ENCODE measurements at regions not wholly inside any gene's neighbourhood (a gene's known extent, or its start where the extent isn't known, plus 50 kb on each side); places are given as distances from the start of the nearest gene placed in this dataset.

GRCh38 chr5:37899037-37899436, 59.2 kb upstream of the GDNF start:
- Histone ChIP-seq H3K9me3 (ENCODE audit: control insufficient read depth in 4 of 4, insufficient read depth in 3 of 4, low read length in 3 of 4) (peaks cover 0 to 1% (median 0%) of the 10 kb centered on the region in 4 donors), H3K27ac (ENCODE audit: low read depth in 1 of 2, low read length in 1 of 2) (no peak overlapping the region), H3K36me3 (ENCODE audit: control insufficient read depth in 4 of 4, insufficient read depth in 4 of 4, low read length in 4 of 4) (no peaks in the 10 kb centered on the region), H3K27me3 (ENCODE audit: control insufficient read depth in 3 of 3, insufficient read depth in 3 of 3, low read length in 2 of 3) (no peaks in the 10 kb centered on the region), H3K4me3 (no peak overlapping the region), H3K4me1 (ENCODE audit: control insufficient read depth in 5 of 5, insufficient read depth in 5 of 5, low read length in 5 of 5) (no peaks in the 10 kb centered on the region), H3K9ac (ENCODE audit: insufficient read depth in 1 of 2, low read length in 2 of 2) (no peak overlapping the region)
- TF ChIP-seq, protein P1, sequence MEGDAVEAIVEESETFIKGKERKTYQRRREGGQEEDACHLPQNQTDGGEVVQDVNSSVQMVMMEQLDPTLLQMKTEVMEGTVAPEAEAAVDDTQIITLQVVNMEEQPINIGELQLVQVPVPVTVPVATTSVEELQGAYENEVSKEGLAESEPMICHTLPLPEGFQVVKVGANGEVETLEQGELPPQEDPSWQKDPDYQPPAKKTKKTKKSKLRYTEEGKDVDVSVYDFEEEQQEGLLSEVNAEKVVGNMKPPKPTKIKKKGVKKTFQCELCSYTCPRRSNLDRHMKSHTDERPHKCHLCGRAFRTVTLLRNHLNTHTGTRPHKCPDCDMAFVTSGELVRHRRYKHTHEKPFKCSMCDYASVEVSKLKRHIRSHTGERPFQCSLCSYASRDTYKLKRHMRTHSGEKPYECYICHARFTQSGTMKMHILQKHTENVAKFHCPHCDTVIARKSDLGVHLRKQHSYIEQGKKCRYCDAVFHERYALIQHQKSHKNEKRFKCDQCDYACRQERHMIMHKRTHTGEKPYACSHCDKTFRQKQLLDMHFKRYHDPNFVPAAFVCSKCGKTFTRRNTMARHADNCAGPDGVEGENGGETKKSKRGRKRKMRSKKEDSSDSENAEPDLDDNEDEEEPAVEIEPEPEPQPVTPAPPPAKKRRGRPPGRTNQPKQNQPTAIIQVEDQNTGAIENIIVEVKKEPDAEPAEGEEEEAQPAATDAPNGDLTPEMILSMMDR (IDR thresholded peaks at IDR 0.05; ENCODE audit: control extremely low read depth, extremely low read depth): no peak
- DNase-seq: no peak
- no peak for ATAC-seq (ENCODE audit: insufficient read depth, low FRiP score)
- WGBS, 2 donors: 87 to 100% methylated on average over 1 of the region's 1 CpG

- H3K9ac ChIP-seq (ENCODE audit: insufficient read depth in 1 of 2, low read length in 2 of 2): no peak overlapping the region
- H3K4me3 ChIP-seq: no peak overlapping the region
- DNase-seq: no peak
- no peak overlapping the region for H3K27ac ChIP-seq (ENCODE audit: low read depth in 1 of 2, low read length in 1 of 2)
- WGBS, 2 donors: 60 to 73% methylated on average over 4 of the region's 4 CpGs
- no peak for ATAC-seq (ENCODE audit: insufficient read depth, low FRiP score)
- TF ChIP-seq, protein P1 (IDR thresholded peaks at IDR 0.05; ENCODE audit: control extremely low read depth, extremely low read depth): no peak
- no peaks in the 10 kb centered on the region for H3K27me3 ChIP-seq (ENCODE audit: control insufficient read depth in 3 of 3, insufficient read depth in 3 of 3, low read length in 2 of 3)
- no peaks in the 10 kb centered on the region for H3K36me3 ChIP-seq (ENCODE audit: control insufficient read depth in 4 of 4, insufficient read depth in 4 of 4, low read length in 4 of 4)
- no peaks in the 10 kb centered on the region for H3K4me1 ChIP-seq (ENCODE audit: control insufficient read depth in 5 of 5, insufficient read depth in 5 of 5, low read length in 5 of 5)
- H3K9me3 ChIP-seq (ENCODE audit: control insufficient read depth in 4 of 4, insufficient read depth in 3 of 4, low read length in 3 of 4): peaks cover 0 to 1% (median 0%) of the 10 kb centered on the region in 4 donors
Observed at GRCh38 chr5:37896159-37896558, 56.3 kb upstream of the GDNF start.

DNA sequence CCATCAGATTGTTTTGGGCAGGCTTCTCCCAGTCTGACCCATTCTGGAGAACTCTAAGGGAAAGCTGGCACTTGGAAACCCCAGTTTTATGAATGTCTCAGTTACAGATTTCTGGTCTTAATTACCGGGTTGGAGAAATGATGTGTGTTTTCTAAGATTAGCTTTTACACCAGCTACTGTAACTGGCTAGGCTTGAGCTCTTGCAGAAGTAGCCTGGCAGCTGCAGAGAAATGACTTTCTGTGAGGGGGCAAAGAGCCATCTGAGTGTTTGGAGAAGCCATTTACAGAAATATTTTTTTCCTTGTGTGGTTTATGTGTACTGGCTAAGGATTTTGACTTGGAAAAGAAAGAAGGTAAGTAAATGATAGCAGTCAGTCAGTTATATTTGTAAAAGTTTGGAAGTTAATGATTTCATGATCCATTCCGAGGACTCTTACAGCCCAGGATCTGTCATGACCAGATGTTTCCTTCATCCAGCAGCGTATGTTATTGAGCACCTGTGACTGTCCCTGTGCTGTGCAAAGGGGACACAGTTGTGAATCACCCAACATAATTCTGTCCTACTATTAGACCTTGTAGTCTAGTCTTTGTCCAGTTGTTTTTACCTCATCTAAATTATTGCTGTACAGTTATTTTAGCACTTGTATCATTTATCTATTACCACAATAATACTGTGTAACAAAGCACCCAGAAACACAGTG, 53.7 kb upstream of the GDNF start:
- ATAC-seq (ENCODE audit: insufficient read depth, low FRiP score) (no peak), DNase-seq (no peak)
- Histone ChIP-seq H3K36me3 (ENCODE audit: control insufficient read depth in 4 of 4, insufficient read depth in 4 of 4, low read length in 4 of 4) (no peaks in the 10 kb centered on the region), H3K4me3 (no peak overlapping the region), H3K27me3 (ENCODE audit: control insufficient read depth in 3 of 3, insufficient read depth in 3 of 3, low read length in 2 of 3) (no peaks in the 10 kb centered on the region), H3K27ac (ENCODE audit: low read depth in 1 of 2, low read length in 1 of 2) (no peak overlapping the region), H3K9ac (ENCODE audit: insufficient read depth in 1 of 2, low read length in 2 of 2) (no peak overlapping the region), H3K4me1 (ENCODE audit: control insufficient read depth in 5 of 5, insufficient read depth in 5 of 5, low read length in 5 of 5) (no peaks in the 10 kb centered on the region), H3K9me3 (ENCODE audit: control insufficient read depth in 4 of 4, insufficient read depth in 3 of 4, low read length in 3 of 4) (peaks cover 0 to 1% (median 0%) of the 10 kb centered on the region in 4 donors)
- TF ChIP-seq, protein P1 (IDR thresholded peaks at IDR 0.05; ENCODE audit: control extremely low read depth, extremely low read depth): no peak
- 60 to 67% methylated on average over 3 of the region's 3 CpGs for WGBS, 2 donors

GRCh38 chr5:37892586-37892985, 52.7 kb upstream of the GDNF start:
- Histone ChIP-seq H3K36me3 (ENCODE audit: control insufficient read depth in 4 of 4, insufficient read depth in 4 of 4, low read length in 4 of 4) (no peaks in the 10 kb centered on the region), H3K4me3 (no peak overlapping the region), H3K9ac (ENCODE audit: insufficient read depth in 1 of 2, low read length in 2 of 2) (no peak overlapping the region), H3K9me3 (ENCODE audit: control insufficient read depth in 4 of 4, insufficient read depth in 3 of 4, low read length in 3 of 4) (peaks cover 0 to 1% (median 0%) of the 10 kb centered on the region in 4 donors), H3K27ac (ENCODE audit: low read depth in 1 of 2, low read length in 1 of 2) (no peak overlapping the region), H3K4me1 (ENCODE audit: control insufficient read depth in 5 of 5, insufficient read depth in 5 of 5, low read length in 5 of 5) (no peaks in the 10 kb centered on the region), H3K27me3 (ENCODE audit: control insufficient read depth in 3 of 3, insufficient read depth in 3 of 3, low read length in 2 of 3) (no peaks in the 10 kb centered on the region)
- DNase-seq: no peak
- TF ChIP-seq, protein P1 (IDR thresholded peaks at IDR 0.05; ENCODE audit: control extremely low read depth, extremely low read depth): no peak
- WGBS, 2 donors: 75 to 84% methylated on average over 1 of the region's 1 CpG
- no peak for ATAC-seq (ENCODE audit: insufficient read depth, low FRiP score)
